GM18502 (cell line): ENCODE measurements at regions not wholly inside any gene's neighbourhood (a gene's known extent, or its start where the extent isn't known, plus 50 kb on each side); places are given as distances from the start of the nearest gene placed in this dataset.
"Not testable (repeated sequence)": the region's sequence is repeated elsewhere in the genome, so short reads cannot be mapped to it uniquely, and the experiment has no call there.

Experiments
- ATAC-seq: cut with Tn5 transposase; IDR thresholded peaks from one replicate; pipeline ENCODE4 v1.9.1; 2021; ENCODE audit warnings: mild to moderate bottlenecking; ENCODE audit not compliant: unreplicated experiment, poor library complexity

GRCh38 chr3:43236008-43236407 is 50.3 kb upstream of the SNRK start:
- no peak for ATAC-seq

- ATAC-seq = no peak
These were observed 53.3 kb upstream of the SNRK start for GRCh38 chr3:43233062-43233461.

GRCh38 chr3:43231276-43232000 is 54.9 kb upstream of the SNRK start:
- no peak for ATAC-seq

GRCh38 chr3:43229865-43230264 is 56.5 kb upstream of the SNRK start:
- not testable (repeated sequence) for ATAC-seq

- not testable (repeated sequence) for ATAC-seq
These were observed 58.7 kb upstream of the SNRK start for GRCh38 chr3:43227685-43228084.

GRCh38 chr3:43224405-43225073 is 61.8 kb upstream of the SNRK start:
- ATAC-seq = no peak

- no peak for ATAC-seq
These were observed 62.5 kb upstream of the SNRK start for GRCh38 chr3:43223670-43224364.

GRCh38 chr3:43222590-43222989 is 63.8 kb upstream of the SNRK start:
- no peak for ATAC-seq

- ATAC-seq = no peak
These were observed 65.3 kb upstream of the SNRK start for GRCh38 chr3:43221076-43221475.

- no peak for ATAC-seq
These were observed 66.7 kb upstream of the SNRK start for GRCh38 chr3:43219616-43220015.

GRCh38 chr3:43218921-43219320 is 67.4 kb upstream of the SNRK start:
- ATAC-seq = no peak

- ATAC-seq = no peak
These were observed 68.2 kb upstream of the SNRK start for GRCh38 chr3:43218156-43218555.

GRCh38 chr3:43217633-43218032 is 68.7 kb upstream of the SNRK start:
- ATAC-seq = no peak

- no peak for ATAC-seq
These were observed 69.1 kb upstream of the SNRK start for GRCh38 chr3:43217206-43217605.

GRCh38 chr3:43215663-43216275 is 70.6 kb upstream of the SNRK start:
- no peak for ATAC-seq

- no peak for ATAC-seq
These were observed 71.2 kb upstream of the SNRK start for GRCh38 chr3:43215138-43215537.

GRCh38 chr3:43214616-43215015 is 71.7 kb upstream of the SNRK start:
- ATAC-seq = no peak

- no peak for ATAC-seq
These were observed 72.7 kb upstream of the SNRK start for GRCh38 chr3:43213631-43214030.

- no peak for ATAC-seq
These were observed 73.3 kb upstream of the SNRK start for GRCh38 chr3:43212914-43213611.

- no peak for ATAC-seq
These were observed 74.7 kb upstream of the SNRK start for GRCh38 chr3:43211681-43212080.
